ENCODE measurements at regions not wholly inside any gene's neighbourhood (a gene's known extent, or its start where the extent isn't known, plus 50 kb on each side); places are given as distances from the start of the nearest gene placed in this dataset.

GRCh38 chr7:80060218-80060806 lies 74.3 kb upstream of the GNAI1 start:
- TF ChIP-seq GATA3 (IDR thresholded peaks at IDR 0.05; ENCODE audit: low read depth, low read length) (no peak), GATA2 (IDR thresholded peaks at IDR 0.05; ENCODE audit: low read depth, low read length) (no peak)

Measured in SH-SY5Y (cell line).